Left ventricle myocardium inferior (tissue), 1 donor: ENCODE measurements at regions not wholly inside any gene's neighbourhood (a gene's known extent, or its start where the extent isn't known, plus 50 kb on each side); places are given as distances from the start of the nearest gene placed in this dataset.

Experiments
- DNase-seq: peaks from one replicate; pipeline ENCODE4 v3.0.0-alpha.2; 2020
- H3K27ac ChIP-seq: fragments of 200-600 bp; replicated peaks from 2 replicates; pipeline ENCODE4 v1.8.0; 2021
- H3K27me3 ChIP-seq: fragments of 200-600 bp; 2 replicates; pipeline ENCODE4 v1.8.0; 2021; ENCODE audit warnings: low read depth
- H3K36me3 ChIP-seq: fragments of 200-600 bp; 2 replicates; pipeline ENCODE4 v1.8.0; 2021
- H3K4me1 ChIP-seq: fragments of 200-600 bp; 2 replicates; pipeline ENCODE4 v1.8.0; 2021
- H3K4me3 ChIP-seq: fragments of 200-600 bp; 2 replicates; pipeline ENCODE4 v1.8.0; 2021; ENCODE audit warnings: mild to moderate bottlenecking, moderate library complexity
- H3K9me3 ChIP-seq: fragments of 200-600 bp; replicated peaks from 2 replicates; pipeline ENCODE4 v1.8.0; 2021
- intact Hi-C: fragments of 100-400 bp; cut with micrococcal nuclease; formaldehyde crosslinking; loops from one replicate; pipeline ENCODE4 v1.11.0; 2022
- TF ChIP-seq, protein P1 (sequence below): fragments of 200-600 bp; IDR thresholded peaks from 2 replicates; pipeline ENCODE4 v1.8.0; 2021; ENCODE audit warnings: antibody characterized with exemption, mild to moderate bottlenecking, borderline replicate concordance
- donor health status: DM: no; HTN: yes; CAD: no; lungs with severe emphysema.

DNA sequence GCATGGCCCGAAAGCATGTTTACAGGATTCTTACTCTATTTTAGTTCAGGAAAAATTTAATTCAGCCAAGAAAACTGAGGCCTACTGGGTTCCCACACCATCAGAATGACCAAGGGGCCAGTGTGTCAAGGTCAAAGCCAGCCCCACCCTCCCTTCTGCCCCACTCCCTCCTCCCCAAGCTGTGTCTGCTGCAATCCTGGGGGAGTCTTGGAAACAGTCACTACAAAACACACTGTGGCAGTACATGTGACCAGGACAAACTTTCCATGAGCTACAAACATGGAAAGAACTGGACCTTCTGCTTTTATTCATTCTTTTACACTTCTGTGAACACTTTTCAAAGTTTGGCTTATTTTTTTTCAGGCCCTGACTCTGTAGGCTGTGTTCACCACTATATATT, 1228.8 kb upstream of the TMEM132C start:
- no peaks in the 10 kb centered on the region for H3K36me3 ChIP-seq
- intact Hi-C loops = no loop called here
- H3K27ac ChIP-seq = no peak overlapping the region
- no peaks in the 10 kb centered on the region for H3K9me3 ChIP-seq
- TF ChIP-seq, protein P1, sequence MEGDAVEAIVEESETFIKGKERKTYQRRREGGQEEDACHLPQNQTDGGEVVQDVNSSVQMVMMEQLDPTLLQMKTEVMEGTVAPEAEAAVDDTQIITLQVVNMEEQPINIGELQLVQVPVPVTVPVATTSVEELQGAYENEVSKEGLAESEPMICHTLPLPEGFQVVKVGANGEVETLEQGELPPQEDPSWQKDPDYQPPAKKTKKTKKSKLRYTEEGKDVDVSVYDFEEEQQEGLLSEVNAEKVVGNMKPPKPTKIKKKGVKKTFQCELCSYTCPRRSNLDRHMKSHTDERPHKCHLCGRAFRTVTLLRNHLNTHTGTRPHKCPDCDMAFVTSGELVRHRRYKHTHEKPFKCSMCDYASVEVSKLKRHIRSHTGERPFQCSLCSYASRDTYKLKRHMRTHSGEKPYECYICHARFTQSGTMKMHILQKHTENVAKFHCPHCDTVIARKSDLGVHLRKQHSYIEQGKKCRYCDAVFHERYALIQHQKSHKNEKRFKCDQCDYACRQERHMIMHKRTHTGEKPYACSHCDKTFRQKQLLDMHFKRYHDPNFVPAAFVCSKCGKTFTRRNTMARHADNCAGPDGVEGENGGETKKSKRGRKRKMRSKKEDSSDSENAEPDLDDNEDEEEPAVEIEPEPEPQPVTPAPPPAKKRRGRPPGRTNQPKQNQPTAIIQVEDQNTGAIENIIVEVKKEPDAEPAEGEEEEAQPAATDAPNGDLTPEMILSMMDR = no peak
- no peaks in the 10 kb centered on the region for H3K4me1 ChIP-seq
- H3K27me3 ChIP-seq = peaks cover 16% of the 10 kb centered on the region
- H3K4me3 ChIP-seq = no peak overlapping the region
- no peak for DNase-seq

DNA sequence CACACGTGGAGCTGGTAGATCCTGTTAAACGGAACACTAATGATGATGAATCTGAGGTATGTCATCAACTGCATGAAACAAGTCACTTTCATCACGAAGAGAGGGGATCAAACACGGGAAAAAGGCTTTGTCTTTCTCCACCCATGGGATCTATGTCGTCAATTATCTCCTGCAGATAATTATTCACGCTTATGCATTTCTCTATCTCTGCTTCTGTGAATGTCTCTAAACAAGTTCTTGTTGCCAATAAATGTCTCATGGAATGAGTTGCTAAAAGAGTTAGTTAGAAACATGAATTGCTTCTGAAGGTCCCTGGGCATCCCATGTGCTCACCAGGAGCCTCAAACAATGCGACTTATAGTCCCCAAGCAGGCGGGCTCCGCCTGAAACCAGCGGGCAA, 1228.2 kb upstream of the TMEM132C start:
- Histone ChIP-seq H3K27me3 (peaks cover 16% of the 10 kb centered on the region), H3K36me3 (no peaks in the 10 kb centered on the region), H3K27ac (no peak overlapping the region), H3K9me3 (no peaks in the 10 kb centered on the region), H3K4me1 (no peaks in the 10 kb centered on the region), H3K4me3 (no peak overlapping the region)
- DNase-seq = no peak
- intact Hi-C loops = no loop called here
- TF ChIP-seq, protein P1 = no peak

DNA sequence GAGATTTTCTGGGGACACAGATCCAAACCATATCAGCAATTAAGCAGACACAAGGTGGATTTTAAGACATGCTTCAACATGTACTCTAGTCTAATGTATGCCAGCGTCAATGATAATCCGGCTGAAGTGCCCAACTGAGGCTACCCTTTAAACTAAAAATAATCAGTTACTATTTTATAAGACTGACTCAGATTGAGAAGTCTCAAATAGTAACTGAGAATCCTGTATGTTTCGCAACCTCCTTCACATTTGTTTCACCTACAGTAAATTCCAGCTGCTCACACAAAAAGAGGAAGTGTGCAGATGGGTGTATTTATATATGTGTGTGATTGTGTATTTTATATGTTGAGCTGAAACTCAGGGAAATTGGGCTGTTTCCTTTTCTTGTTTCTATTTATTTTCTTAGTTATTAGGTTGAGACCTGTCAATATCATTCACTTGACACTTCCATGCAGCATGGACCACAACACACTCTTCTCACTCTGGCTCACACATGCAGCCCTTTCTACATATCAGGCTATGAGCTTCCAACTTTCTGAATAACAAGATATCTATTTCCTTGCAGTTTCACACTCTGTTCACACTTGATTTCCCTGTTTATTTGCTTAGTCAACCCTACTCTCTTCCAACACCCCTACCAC, 1224.9 kb upstream of the TMEM132C start:
- intact Hi-C loops = no loop called here
- H3K4me1 ChIP-seq = no peaks in the 10 kb centered on the region

DNA sequence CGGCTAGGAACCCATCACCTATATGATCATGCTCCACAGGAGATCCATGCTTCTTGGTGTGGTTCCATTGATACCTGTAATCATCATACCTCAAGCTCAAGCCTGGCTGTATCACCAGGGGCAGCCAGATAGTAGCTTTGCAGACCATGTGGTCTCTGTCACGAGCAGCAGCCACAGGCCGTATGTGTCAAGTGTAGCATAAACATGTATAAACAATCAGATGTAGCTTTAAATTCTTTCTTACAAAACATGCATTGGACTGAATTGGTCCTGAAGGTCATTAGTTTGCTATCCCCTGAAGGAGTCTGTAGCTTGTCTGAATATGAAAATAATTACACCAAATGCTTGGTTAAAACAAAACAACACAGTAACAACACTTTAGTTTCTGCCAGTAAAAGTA, 1223.2 kb upstream of the TMEM132C start:
- DNase-seq = no peak
- TF ChIP-seq, protein P1 = no peak
- Histone ChIP-seq H3K27me3 (no peaks in the 10 kb centered on the region), H3K36me3 (no peaks in the 10 kb centered on the region), H3K9me3 (peaks cover 7% of the 10 kb centered on the region), H3K27ac (no peak overlapping the region), H3K4me3 (no peak overlapping the region), H3K4me1 (no peaks in the 10 kb centered on the region)
- intact Hi-C loops = no loop called here

More for the DNA sequence above, 1224.9 kb upstream of the TMEM132C start:
- H3K9me3 ChIP-seq = no peaks in the 10 kb centered on the region
- no peaks in the 10 kb centered on the region for H3K27me3 ChIP-seq
- H3K27ac ChIP-seq = no peak overlapping the region
- H3K4me3 ChIP-seq = no peak overlapping the region
- no peaks in the 10 kb centered on the region for H3K36me3 ChIP-seq
- no peak for DNase-seq
- TF ChIP-seq, protein P1 = no peak

DNA sequence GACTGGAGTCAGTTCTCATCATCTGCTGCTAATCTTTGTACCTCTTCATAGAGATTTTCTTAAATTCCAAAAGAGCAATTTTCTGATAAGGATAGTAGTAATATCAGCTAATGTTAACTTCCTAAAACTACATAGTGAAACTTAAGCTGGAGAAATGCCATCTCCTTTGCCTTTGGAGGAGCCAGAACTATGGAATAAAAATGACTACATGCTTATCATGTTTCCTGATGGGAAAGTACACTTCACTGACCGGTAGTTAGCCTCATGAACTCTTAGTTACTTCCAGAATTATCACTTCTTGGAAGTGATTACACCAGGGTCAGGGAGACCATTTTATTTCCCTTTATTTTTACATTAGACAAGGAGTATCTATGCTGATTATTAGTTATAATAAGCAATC, 1222.1 kb upstream of the TMEM132C start:
- TF ChIP-seq, protein P1 = no peak
- Histone ChIP-seq H3K4me1 (no peaks in the 10 kb centered on the region), H3K4me3 (no peak overlapping the region), H3K27me3 (no peaks in the 10 kb centered on the region), H3K9me3 (peaks cover 12% of the 10 kb centered on the region), H3K36me3 (no peaks in the 10 kb centered on the region), H3K27ac (no peak overlapping the region)
- DNase-seq = no peak
- intact Hi-C loops = no loop called here
